Erythroblast (primary cell): ENCODE measurements at regions not wholly inside any gene's neighbourhood (a gene's known extent, or its start where the extent isn't known, plus 50 kb on each side); places are given as distances from the start of the nearest gene placed in this dataset.

Experiments
- GATA1 ChIP-seq: IDR thresholded peaks from 2 replicates; pipeline ENCODE4 v1.6.1; 2011; ENCODE audit warnings: low read depth, mild to moderate bottlenecking, control low read depth, low read length, moderate library complexity
- POLR2A ChIP-seq: IDR thresholded peaks from 2 replicates; pipeline ENCODE4 v1.6.1; 2011; ENCODE audit warnings: mild to moderate bottlenecking, low read length

DNA sequence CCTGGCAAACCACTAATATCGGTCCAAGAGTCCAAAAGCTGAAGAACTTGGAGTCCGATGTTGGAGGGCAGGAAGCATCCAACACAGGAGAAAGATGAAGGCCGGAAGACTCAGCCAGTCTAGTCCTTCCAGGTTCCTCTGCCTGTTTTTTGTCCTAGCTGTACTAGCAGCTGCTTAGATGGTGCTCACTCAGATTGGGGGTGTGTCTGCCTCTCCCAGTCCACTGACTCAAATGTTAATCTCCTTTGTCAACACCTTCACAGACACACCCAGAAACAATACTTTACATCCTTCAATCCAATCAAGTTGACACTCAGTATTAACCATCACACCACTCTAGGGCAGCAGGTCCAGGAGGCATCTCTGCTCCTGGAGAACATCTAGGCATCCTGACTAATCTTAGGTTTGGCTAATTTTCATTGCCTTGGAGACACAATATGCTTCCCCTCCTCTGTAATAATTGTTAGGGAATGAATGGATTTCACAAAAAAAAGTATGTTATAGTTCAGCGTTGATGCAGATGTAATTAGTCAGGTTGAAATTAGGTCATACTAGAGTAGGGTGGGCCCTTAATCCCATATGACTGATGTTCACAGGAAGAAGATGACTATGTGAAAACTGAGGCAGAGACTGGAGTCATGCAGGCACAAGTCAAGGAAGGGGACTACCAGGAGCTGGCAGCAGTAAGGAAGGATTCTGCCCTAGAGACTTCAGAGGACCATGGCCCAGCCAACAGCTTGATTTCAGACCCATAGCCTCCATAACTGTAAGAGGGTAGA, 183.4 kb downstream of the RBM26 start:
- no peak for TF ChIP-seq POLR2A
- no peak for TF ChIP-seq GATA1
